T-cell (primary cell): ENCODE measurements at regions not wholly inside any gene's neighbourhood (a gene's known extent, or its start where the extent isn't known, plus 50 kb on each side); places are given as distances from the start of the nearest gene placed in this dataset.

Source experiments
- ATAC-seq, 4 experiments: fragments of 200-7000 bp in 3 of 4; fragments of 150-1000 bp in 1 of 4; cut with Tn5 transposase; replicated peaks in 1 of 4; 1 replicate in 3 of 4; 2 replicates in 1 of 4; pipeline ENCODE4 v1.10.0; 2021; ENCODE audit warnings: moderate library complexity in 3 of 4, mild to moderate bottlenecking in 2 of 4, moderate number of reproducible peaks in 1 of 4
- CTCF ChIA-PET, 2 donors: fragments of 300-600 bp; sonication (Branson Sonifier 250); formaldehyde crosslinking; loops; one replicate each; lab custom pipeline; 2022; ENCODE audit warnings: antibody characterized with exemption in 2 of 2; lab: Charles Lee
- POLR2A ChIA-PET, 2 donors: fragments of 300-600 bp; sonication (Branson Sonifier 250); formaldehyde crosslinking; loops; one replicate each; lab custom pipeline; 2022; ENCODE audit warnings: antibody characterized with exemption in 2 of 2; lab: Charles Lee
- DNase-seq, 35 experiments: peaks; one replicate each; pipeline versions ENCODE4 v3.0.0 to v3.0.0-alpha.2; 2013 to 2023
- H3K27ac ChIP-seq: one replicate; pipeline ENCODE4 v1.5.1; 2013; ENCODE audit warnings: low read length
- H3K27me3 ChIP-seq, 2 experiments: replicated peaks in 1 of 2; 1 replicate in 1 of 2; 2 replicates in 1 of 2; pipeline versions ENCODE4 v1.6.1 to v1.7.0; 2013; ENCODE audit warnings: low read length in 1 of 2, mixed read lengths in 1 of 2; ENCODE audit not compliant: control insufficient read depth in 2 of 2, insufficient read depth in 2 of 2; ENCODE audit errors: extremely low read depth in 1 of 2
- H3K36me3 ChIP-seq, 2 donors: 1 replicate in 1 of 2; 2 replicates in 1 of 2; pipeline versions ENCODE4 v1.6.1 to v1.7.0; 2013; ENCODE audit warnings: low read length in 1 of 2; ENCODE audit not compliant: control insufficient read depth in 2 of 2, insufficient read depth in 1 of 2; ENCODE audit errors: extremely low read depth in 1 of 2
- H3K4me1 ChIP-seq, 2 experiments: 1 replicate in 1 of 2; 2 replicates in 1 of 2; pipeline versions ENCODE4 v1.6.1 to v1.7.0; 2013; ENCODE audit warnings: low read length in 2 of 2, mixed read lengths in 1 of 2; ENCODE audit not compliant: insufficient read depth in 2 of 2, control insufficient read depth in 1 of 2; ENCODE audit errors: extremely low read depth in 1 of 2
- H3K4me3 ChIP-seq, 2 donors: 1 replicate in 1 of 2; 2 replicates in 1 of 2; pipeline versions ENCODE4 v1.5.1 to v1.7.0; 2013; ENCODE audit warnings: mild to moderate bottlenecking in 2 of 2, low read length in 1 of 2, moderate library complexity in 1 of 2; ENCODE audit not compliant: control insufficient read depth in 1 of 2; ENCODE audit errors: extremely low read depth in 1 of 2
- H3K9me3 ChIP-seq: 2 replicates; pipeline ENCODE4 v1.7.0; 2013
- H3K27ac Mint-ChIP-seq, 2 donors: one replicate each; pipeline ENCODE4 v1.8.0; 2020 to 2021; ENCODE audit warnings: mild to moderate bottlenecking in 2 of 2, mixed read lengths in 2 of 2
- H3K27me3 Mint-ChIP-seq, 2 donors: one replicate each; pipeline ENCODE4 v1.8.0; 2021 to 2022; ENCODE audit warnings: mixed read lengths in 2 of 2
- H3K36me3 Mint-ChIP-seq: one replicate; pipeline ENCODE4 v1.8.0; 2021; ENCODE audit warnings: mixed read lengths
- H3K4me1 Mint-ChIP-seq, 3 donors: one replicate each; pipeline ENCODE4 v1.8.0; 2020 to 2022; ENCODE audit warnings: mixed read lengths in 3 of 3, mild to moderate bottlenecking in 1 of 3
- H3K4me3 Mint-ChIP-seq, 3 donors: one replicate each; pipeline ENCODE4 v1.8.0; 2020 to 2022; ENCODE audit warnings: mild to moderate bottlenecking in 3 of 3, mixed read lengths in 3 of 3, moderate library complexity in 3 of 3
- H3K9me3 Mint-ChIP-seq, 3 donors: one replicate each; pipeline ENCODE4 v1.8.0; 2020 to 2022; ENCODE audit warnings: mixed read lengths in 3 of 3
- WGBS: methylation state at CpG from one replicate; pipeline ENCODE4 v1.1.5; 2013; ENCODE audit warnings: missing lambda C conversion rate; ENCODE audit not compliant: insufficient coverage; 5-methylcytosine and 5-hydroxymethylcytosine counted together

DNA sequence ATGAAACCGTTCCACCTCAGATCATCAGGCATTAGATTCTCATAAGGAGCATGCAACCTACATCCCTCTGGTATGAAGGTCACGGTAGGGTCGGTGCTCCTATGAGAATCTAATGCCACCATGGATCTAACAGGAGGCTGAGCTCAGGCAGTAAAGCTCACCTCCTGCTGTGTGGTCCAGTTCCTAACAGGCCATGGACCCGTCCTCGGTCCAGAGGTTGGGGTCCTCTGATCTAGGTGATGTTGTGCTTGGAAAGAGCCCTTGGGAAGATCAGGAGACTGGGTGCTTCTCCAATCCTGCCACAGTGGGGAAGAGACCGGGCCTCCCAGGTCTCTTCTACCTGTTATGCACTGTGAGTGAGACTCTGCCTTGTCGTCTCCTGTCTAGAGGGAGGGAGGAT, 104.6 kb downstream of the ACKR3 start:
- Mint-ChIP-seq H3K9me3 (no peaks in the 10 kb centered on the region), H3K4me1 (no peaks in the 10 kb centered on the region), H3K27ac (no peak overlapping the region), H3K36me3 (no peaks in the 10 kb centered on the region), H3K4me3 (no peak overlapping the region), H3K27me3 (peaks cover 19 to 43% of the 10 kb centered on the region in 2 donors)
- Histone ChIP-seq H3K4me3 (no peak overlapping the region), H3K9me3 (no peaks in the 10 kb centered on the region), H3K4me1 (no peaks in the 10 kb centered on the region), H3K36me3 (no peaks in the 10 kb centered on the region), H3K27ac (no peak overlapping the region), H3K27me3 (peaks cover 0 to 20% of the 10 kb centered on the region in 2 experiments)
- ChIA-PET CTCF (no interaction called here), POLR2A (no interaction called here)
- DNase-seq: no peak
- no peak for ATAC-seq
- WGBS: 69% methylated on average over 4 of the region's 7 CpGs

DNA sequence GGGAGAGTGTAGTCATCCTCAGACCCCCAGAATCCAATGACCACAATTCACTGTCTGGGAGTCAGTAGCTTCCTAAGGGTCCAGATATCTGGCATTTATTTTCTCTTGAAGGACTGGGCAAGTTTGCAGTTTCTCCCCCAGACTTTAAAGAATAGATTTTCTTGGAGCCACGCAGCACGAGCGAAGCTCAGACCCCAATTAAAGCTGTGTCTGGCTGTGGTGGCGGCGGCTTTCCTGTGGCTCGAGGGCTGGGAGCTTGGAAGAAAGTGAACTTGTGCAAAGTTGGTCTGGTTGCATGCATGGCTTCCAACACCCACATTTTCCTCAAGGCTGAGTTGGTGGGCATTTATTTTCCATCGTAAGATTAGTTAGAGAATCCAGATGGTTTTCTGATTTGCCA, 105.0 kb downstream of the ACKR3 start:
- Histone ChIP-seq H3K27me3 (peaks cover 0 to 20% of the 10 kb centered on the region in 2 experiments), H3K4me3 (no peak overlapping the region), H3K4me1 (no peaks in the 10 kb centered on the region), H3K36me3 (no peaks in the 10 kb centered on the region), H3K27ac (no peak overlapping the region), H3K9me3 (no peaks in the 10 kb centered on the region)
- CTCF ChIA-PET: no interaction called here
- no CpG with 5 or more reads among the region's 7 CpGs for WGBS
- no peak overlapping the region for H3K27ac Mint-ChIP-seq
- ATAC-seq: no peak
- H3K36me3 Mint-ChIP-seq: no peaks in the 10 kb centered on the region
- no peaks in the 10 kb centered on the region for H3K4me1 Mint-ChIP-seq
- POLR2A ChIA-PET: no interaction called here
- no peaks in the 10 kb centered on the region for H3K9me3 Mint-ChIP-seq
- peaks cover 19 to 43% of the 10 kb centered on the region in 2 donors for H3K27me3 Mint-ChIP-seq
- DNase-seq: no peak
- H3K4me3 Mint-ChIP-seq: no peak overlapping the region

DNA sequence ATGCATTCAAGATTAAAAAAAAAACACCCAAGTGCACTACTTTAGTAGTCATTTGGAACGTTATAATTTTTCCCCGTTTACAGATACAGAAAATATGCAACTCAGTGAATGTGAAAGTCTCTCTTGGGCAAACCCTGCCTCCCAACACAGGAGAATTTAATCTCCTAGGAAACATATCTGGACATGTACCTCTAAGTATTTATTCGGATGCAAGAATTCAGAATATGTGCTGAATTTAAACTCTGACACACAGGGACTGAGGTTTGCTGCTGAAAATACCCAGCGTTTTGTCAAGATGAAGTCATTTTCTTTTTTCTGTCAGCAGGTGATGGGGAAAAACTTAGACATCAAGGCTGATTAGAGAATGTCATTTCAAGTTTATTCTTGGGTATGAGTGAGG, 105.4 kb downstream of the ACKR3 start:
- 86% methylated on average over 3 of the region's 4 CpGs for WGBS
- Histone ChIP-seq H3K27me3 (peaks cover 0 to 20% of the 10 kb centered on the region in 2 experiments), H3K27ac (no peak overlapping the region), H3K4me3 (no peak overlapping the region), H3K36me3 (no peaks in the 10 kb centered on the region), H3K4me1 (no peaks in the 10 kb centered on the region), H3K9me3 (no peaks in the 10 kb centered on the region)
- POLR2A ChIA-PET: no interaction called here
- no peak for ATAC-seq
- Mint-ChIP-seq H3K9me3 (no peaks in the 10 kb centered on the region), H3K4me1 (no peaks in the 10 kb centered on the region), H3K27me3 (peaks cover 19 to 44% of the 10 kb centered on the region in 2 donors), H3K36me3 (no peaks in the 10 kb centered on the region), H3K27ac (no peak overlapping the region), H3K4me3 (no peak overlapping the region)
- no peak for DNase-seq
- CTCF ChIA-PET: no interaction called here

DNA sequence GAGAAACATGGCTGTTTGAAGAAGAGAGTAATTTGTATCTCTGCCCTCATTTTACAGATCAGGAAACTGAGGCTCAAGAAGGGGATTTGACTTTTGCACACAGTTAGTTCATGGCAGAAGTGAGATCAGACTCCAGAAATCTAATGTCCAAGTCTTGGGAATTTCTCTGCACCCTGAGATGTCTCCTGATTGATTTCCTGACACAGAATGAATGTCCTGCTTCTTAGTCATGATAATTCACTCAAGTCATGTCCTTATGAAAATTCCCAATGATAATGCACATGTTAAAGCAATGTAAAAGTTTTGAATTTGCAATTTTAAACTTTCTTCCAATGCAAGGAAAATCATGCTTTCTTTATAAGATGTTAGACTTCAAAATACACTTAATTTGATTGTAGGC, 105.9 kb downstream of the ACKR3 start:
- ChIA-PET POLR2A (no interaction called here), CTCF (no interaction called here)
- Mint-ChIP-seq H3K27ac (no peak overlapping the region), H3K36me3 (no peaks in the 10 kb centered on the region), H3K4me1 (no peaks in the 10 kb centered on the region), H3K9me3 (no peaks in the 10 kb centered on the region), H3K27me3 (peaks cover 18 to 47% of the 10 kb centered on the region in 2 donors), H3K4me3 (no peak overlapping the region)
- Histone ChIP-seq H3K27me3 (peaks cover 0 to 22% of the 10 kb centered on the region in 2 experiments), H3K4me3 (no peak overlapping the region), H3K4me1 (no peaks in the 10 kb centered on the region), H3K27ac (no peak overlapping the region), H3K36me3 (no peaks in the 10 kb centered on the region), H3K9me3 (no peaks in the 10 kb centered on the region)
- DNase-seq: no peak
- no peak for ATAC-seq

DNA sequence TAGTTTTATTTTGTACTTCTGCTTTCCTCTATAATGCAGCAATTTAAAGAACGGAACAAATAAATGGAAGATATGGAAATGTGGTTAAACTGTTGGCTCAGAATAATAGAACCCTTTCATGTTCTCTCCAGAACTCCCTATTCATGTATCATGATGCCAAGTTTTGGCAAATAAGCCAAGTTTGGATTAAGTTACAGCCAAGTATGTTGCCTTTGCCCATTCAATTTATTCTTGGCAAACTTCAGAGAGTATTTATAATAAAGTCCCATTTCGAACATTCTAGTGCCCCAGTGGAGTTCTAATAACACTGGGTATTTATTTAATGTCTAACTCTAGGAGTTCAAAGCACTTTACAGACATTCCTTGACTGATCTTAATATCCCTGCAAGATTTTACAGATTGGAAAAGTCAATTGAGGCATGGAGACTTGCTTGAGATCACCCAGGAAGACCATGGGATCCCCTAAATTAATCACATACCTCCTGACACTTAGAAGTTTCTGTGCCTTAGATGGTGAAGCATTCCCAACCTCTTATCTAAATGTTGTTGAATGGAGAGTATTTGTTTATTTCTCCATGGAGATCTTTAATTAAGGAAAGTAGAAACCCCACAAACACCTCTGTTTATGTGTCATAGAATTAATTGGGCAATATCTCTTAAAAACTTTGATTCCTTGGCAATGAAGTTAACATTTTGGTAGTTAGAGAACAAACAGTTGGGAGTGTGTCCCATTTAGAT, 106.7 kb downstream of the ACKR3 start:
- no peak for DNase-seq
- no peaks in the 10 kb centered on the region for H3K36me3 Mint-ChIP-seq
- ATAC-seq: no peak
- Histone ChIP-seq H3K4me3 (no peak overlapping the region), H3K36me3 (no peaks in the 10 kb centered on the region), H3K9me3 (no peaks in the 10 kb centered on the region), H3K4me1 (no peaks in the 10 kb centered on the region), H3K27ac (no peak overlapping the region), H3K27me3 (peaks cover 0 to 27% of the 10 kb centered on the region in 2 experiments)
- peaks cover 17 to 46% of the 10 kb centered on the region in 2 donors for H3K27me3 Mint-ChIP-seq
- no peak overlapping the region for H3K27ac Mint-ChIP-seq
- H3K9me3 Mint-ChIP-seq: no peaks in the 10 kb centered on the region
- no CpG with 5 or more reads among the region's 2 CpGs for WGBS
- POLR2A ChIA-PET: no interaction called here
- H3K4me3 Mint-ChIP-seq: no peak overlapping the region
- CTCF ChIA-PET: no interaction called here
- H3K4me1 Mint-ChIP-seq: no peaks in the 10 kb centered on the region

DNA sequence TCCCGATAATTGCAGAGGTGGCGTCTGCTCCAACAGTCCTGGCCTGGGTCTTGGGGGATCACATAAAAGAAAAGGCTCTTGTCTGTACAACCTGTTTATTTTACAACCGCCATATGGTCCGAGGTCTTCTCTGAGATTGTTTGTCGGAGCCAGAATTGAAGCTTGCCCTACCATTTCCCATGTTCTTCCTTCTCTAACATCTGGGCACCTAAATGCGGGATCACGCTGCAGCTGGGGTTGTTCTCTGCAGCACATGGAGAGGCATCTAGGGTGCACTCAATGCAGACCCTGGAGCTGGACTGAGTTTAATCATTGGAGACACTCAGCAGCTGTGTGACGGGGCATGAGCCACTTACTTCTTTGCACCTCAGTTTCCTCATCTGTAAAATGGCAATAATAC, 107.7 kb downstream of the ACKR3 start:
- ChIA-PET CTCF (no interaction called here), POLR2A (no interaction called here)
- Histone ChIP-seq H3K36me3 (no peaks in the 10 kb centered on the region), H3K4me3 (no peak overlapping the region), H3K9me3 (no peaks in the 10 kb centered on the region), H3K4me1 (no peaks in the 10 kb centered on the region), H3K27ac (no peak overlapping the region), H3K27me3 (peaks cover 0 to 21% of the 10 kb centered on the region in 2 experiments)
- ATAC-seq (no peak), DNase-seq (no peak)
- 81% methylated on average over 6 of the region's 8 CpGs for WGBS
- Mint-ChIP-seq H3K27me3 (peaks cover 17 to 46% of the 10 kb centered on the region in 2 donors), H3K4me1 (no peaks in the 10 kb centered on the region), H3K9me3 (no peaks in the 10 kb centered on the region), H3K4me3 (no peak overlapping the region), H3K27ac (no peak overlapping the region), H3K36me3 (no peaks in the 10 kb centered on the region)
